ENCODE measurements at regions not wholly inside any gene's neighbourhood (a gene's known extent, or its start where the extent isn't known, plus 50 kb on each side); places are given as distances from the start of the nearest gene placed in this dataset.

GRCh38 chr3:25035526-25035925 lies 392.5 kb upstream of the RARB start:
- Histone ChIP-seq H3K36me3 (ENCODE audit: control insufficient read depth, insufficient read depth, low read length) (no peaks in the 10 kb centered on the region), H3K4me3 (ENCODE audit: low read depth, low read length) (no peak overlapping the region), H3K27me3 (ENCODE audit: control insufficient read depth, insufficient read depth, low read length) (no peaks in the 10 kb centered on the region)
- no peak for DNase-seq (ENCODE audit: low read depth)
- no peak for TF ChIP-seq CTCF (IDR thresholded peaks at IDR 0.05; ENCODE audit: insufficient read depth, low read length, poor library complexity, severe bottlenecking)

- no peak for TF ChIP-seq CTCF (IDR thresholded peaks at IDR 0.05; ENCODE audit: insufficient read depth, low read length, poor library complexity, severe bottlenecking)
- H3K27me3 ChIP-seq (ENCODE audit: control insufficient read depth, insufficient read depth, low read length) = no peaks in the 10 kb centered on the region
- no peak for DNase-seq (ENCODE audit: low read depth)
- no peak overlapping the region for H3K4me3 ChIP-seq (ENCODE audit: low read depth, low read length)
- H3K36me3 ChIP-seq (ENCODE audit: control insufficient read depth, insufficient read depth, low read length) = no peaks in the 10 kb centered on the region
These were observed 391.4 kb upstream of the RARB start for GRCh38 chr3:25036633-25037032.

- H3K27me3 ChIP-seq (ENCODE audit: control insufficient read depth, insufficient read depth, low read length) = no peaks in the 10 kb centered on the region
- no peak for TF ChIP-seq CTCF (IDR thresholded peaks at IDR 0.05; ENCODE audit: insufficient read depth, low read length, poor library complexity, severe bottlenecking)
- DNase-seq (ENCODE audit: low read depth) = no peak
- H3K4me3 ChIP-seq (ENCODE audit: low read depth, low read length) = no peak overlapping the region
- no peaks in the 10 kb centered on the region for H3K36me3 ChIP-seq (ENCODE audit: control insufficient read depth, insufficient read depth, low read length)
These were observed 391.0 kb upstream of the RARB start for GRCh38 chr3:25037049-25037547.

GRCh38 chr3:25038271-25038670 lies 389.8 kb upstream of the RARB start:
- TF ChIP-seq CTCF (IDR thresholded peaks at IDR 0.05; ENCODE audit: insufficient read depth, low read length, poor library complexity, severe bottlenecking) = no peak
- DNase-seq (ENCODE audit: low read depth) = no peak
- Histone ChIP-seq H3K4me3 (ENCODE audit: low read depth, low read length) (no peak overlapping the region), H3K36me3 (ENCODE audit: control insufficient read depth, insufficient read depth, low read length) (no peaks in the 10 kb centered on the region), H3K27me3 (ENCODE audit: control insufficient read depth, insufficient read depth, low read length) (no peaks in the 10 kb centered on the region)

GRCh38 chr3:25038922-25039321 lies 389.1 kb upstream of the RARB start:
- Histone ChIP-seq H3K36me3 (ENCODE audit: control insufficient read depth, insufficient read depth, low read length) (no peaks in the 10 kb centered on the region), H3K27me3 (ENCODE audit: control insufficient read depth, insufficient read depth, low read length) (no peaks in the 10 kb centered on the region), H3K4me3 (ENCODE audit: low read depth, low read length) (no peak overlapping the region)
- no peak for TF ChIP-seq CTCF (IDR thresholded peaks at IDR 0.05; ENCODE audit: insufficient read depth, low read length, poor library complexity, severe bottlenecking)
- DNase-seq (ENCODE audit: low read depth) = no peak

- Histone ChIP-seq H3K27me3 (ENCODE audit: control insufficient read depth, insufficient read depth, low read length) (no peaks in the 10 kb centered on the region), H3K4me3 (ENCODE audit: low read depth, low read length) (no peak overlapping the region), H3K36me3 (ENCODE audit: control insufficient read depth, insufficient read depth, low read length) (no peaks in the 10 kb centered on the region)
- TF ChIP-seq CTCF (IDR thresholded peaks at IDR 0.05; ENCODE audit: insufficient read depth, low read length, poor library complexity, severe bottlenecking) = no peak
- DNase-seq (ENCODE audit: low read depth) = no peak
These were observed 387.3 kb upstream of the RARB start for GRCh38 chr3:25040748-25041147.
